HUES6 (cell line): ENCODE measurements at regions not wholly inside any gene's neighbourhood (a gene's known extent, or its start where the extent isn't known, plus 50 kb on each side); places are given as distances from the start of the nearest gene placed in this dataset.

ENCODE experiments used
- H3K27ac ChIP-seq: 2 replicates; pipeline ENCODE4 v1.7.0; 2013; ENCODE audit warnings: low read depth, mild to moderate bottlenecking, low read length, inconsistent platforms
- H3K27me3 ChIP-seq: 2 replicates; pipeline ENCODE4 v1.6.1; 2013; ENCODE audit warnings: low read length; ENCODE audit not compliant: control insufficient read depth, insufficient read depth
- H3K36me3 ChIP-seq: 2 replicates; pipeline ENCODE4 v1.6.1; 2013; ENCODE audit warnings: low read length; ENCODE audit not compliant: control insufficient read depth, insufficient read depth
- H3K4me1 ChIP-seq: 2 replicates; pipeline ENCODE4 v1.6.1; 2013; ENCODE audit warnings: low read length; ENCODE audit not compliant: control insufficient read depth, insufficient read depth
- H3K4me3 ChIP-seq: 2 replicates; pipeline ENCODE4 v1.5.1; 2013; ENCODE audit warnings: low read depth, low read length
- H3K9ac ChIP-seq: one replicate; pipeline ENCODE4 v1.6.1; 2013; ENCODE audit warnings: mild to moderate bottlenecking, low read length
- H3K9me3 ChIP-seq: 2 replicates; pipeline ENCODE4 v1.6.1; 2013; ENCODE audit warnings: low read depth, low read length; ENCODE audit not compliant: control insufficient read depth, insufficient read depth

DNA sequence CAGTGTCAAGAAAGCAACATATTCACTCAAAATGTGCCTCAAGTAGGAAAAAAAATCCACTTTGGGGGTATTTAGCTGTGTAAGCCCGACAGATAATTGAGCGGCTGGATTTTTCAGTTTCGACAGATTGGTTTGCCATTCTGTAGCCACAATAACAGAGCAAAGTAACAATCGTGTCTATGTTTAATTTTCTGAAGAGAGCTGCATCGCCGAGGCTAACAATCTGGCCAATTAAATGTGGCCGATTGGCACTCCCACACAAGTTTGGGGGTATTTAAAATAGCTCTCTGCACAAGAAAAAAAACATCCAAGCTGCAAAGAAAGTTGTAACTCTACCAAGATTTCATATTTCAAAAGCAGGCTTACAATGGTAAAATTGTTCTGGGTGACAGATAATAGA is 99.7 kb upstream of the CDH13 start:
- no peaks in the 10 kb centered on the region; the same call in 1 of the 2 replicates for H3K27me3 ChIP-seq
- no peak overlapping the region for H3K4me3 ChIP-seq
- no peaks in the 10 kb centered on the region; the same call in 1 of the 2 replicates for H3K4me1 ChIP-seq
- H3K9me3 ChIP-seq = peaks cover 10% of the 10 kb centered on the region
- H3K9ac ChIP-seq = no peak overlapping the region
- H3K27ac ChIP-seq = no peak overlapping the region
- H3K36me3 ChIP-seq = no peaks in the 10 kb centered on the region

DNA sequence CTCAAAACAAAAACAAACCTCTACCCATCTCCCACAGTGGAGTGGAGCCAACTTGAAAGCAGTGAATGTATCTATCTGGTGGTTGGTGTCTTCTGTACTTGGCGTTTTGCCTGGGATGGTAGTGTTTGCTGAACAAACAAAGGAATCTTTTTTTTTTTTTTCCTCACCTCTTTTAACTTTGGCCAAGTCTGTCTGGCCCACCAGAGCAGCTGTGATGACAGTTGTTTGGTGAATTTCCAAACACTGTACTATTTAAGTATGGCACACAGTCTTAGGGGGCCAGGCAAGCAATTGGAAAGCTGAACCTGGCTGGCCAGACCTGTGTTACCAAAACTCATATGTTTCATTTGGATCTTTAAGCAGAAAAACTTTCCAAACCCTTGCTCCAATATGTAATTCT is 101.8 kb upstream of the CDH13 start:
- peaks cover 10% of the 10 kb centered on the region for H3K9me3 ChIP-seq

DNA sequence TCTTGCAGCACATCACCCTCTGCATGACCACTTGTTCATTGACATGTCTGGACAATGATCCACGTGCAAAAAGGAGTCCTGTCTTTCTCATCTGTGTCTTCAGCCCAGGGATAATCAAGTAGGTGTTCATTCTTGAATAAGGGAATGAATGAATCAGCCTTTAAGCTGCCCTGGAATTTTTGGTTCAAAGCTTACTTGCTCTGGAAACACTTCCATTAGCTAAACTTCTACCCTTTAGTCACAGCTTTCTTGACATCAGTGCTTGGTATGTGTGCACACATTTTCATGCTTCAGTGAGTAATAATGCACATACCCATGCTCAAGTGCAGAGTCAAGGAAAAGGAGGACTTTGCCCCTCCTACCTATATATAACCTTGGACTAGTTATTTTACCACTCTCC is 103.0 kb upstream of the CDH13 start:
- Histone ChIP-seq H3K4me1 (no peaks in the 10 kb centered on the region; the same call in 1 of the 2 replicates), H3K36me3 (no peaks in the 10 kb centered on the region), H3K9me3 (peaks cover 10% of the 10 kb centered on the region), H3K4me3 (no peak overlapping the region), H3K9ac (no peak overlapping the region), H3K27ac (no peak overlapping the region), H3K27me3 (no peaks in the 10 kb centered on the region; the same call in 1 of the 2 replicates)

More for the DNA sequence above, 101.8 kb upstream of the CDH13 start:
- H3K9ac ChIP-seq = no peak overlapping the region
- H3K4me3 ChIP-seq = no peak overlapping the region
- no peaks in the 10 kb centered on the region for H3K36me3 ChIP-seq
- no peaks in the 10 kb centered on the region; the same call in 1 of the 2 replicates for H3K27me3 ChIP-seq
- H3K4me1 ChIP-seq = no peaks in the 10 kb centered on the region; the same call in 1 of the 2 replicates
- H3K27ac ChIP-seq = no peak overlapping the region

DNA sequence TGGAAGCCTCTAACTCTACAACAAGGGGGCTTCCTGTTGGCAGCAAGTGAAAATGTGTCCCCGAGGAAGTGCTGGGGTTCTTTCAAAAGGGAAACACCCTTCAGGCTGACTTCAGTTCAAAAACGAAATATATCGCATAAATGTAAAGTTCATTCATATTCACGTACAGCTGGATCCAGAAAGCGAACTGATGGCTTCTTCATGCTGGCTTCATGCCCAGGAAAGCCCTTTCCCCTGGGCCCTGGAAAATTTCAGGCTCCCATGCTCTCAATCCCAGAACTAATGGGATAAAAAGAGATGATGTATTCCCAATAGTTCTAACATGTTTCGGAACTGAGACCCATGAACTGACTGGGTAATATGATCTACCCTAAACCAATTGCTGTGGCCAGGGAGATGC is 104.7 kb upstream of the CDH13 start:
- Histone ChIP-seq H3K27ac (no peak overlapping the region), H3K36me3 (no peaks in the 10 kb centered on the region), H3K4me3 (no peak overlapping the region), H3K9ac (no peak overlapping the region), H3K9me3 (peaks cover 10% of the 10 kb centered on the region; the same call in 1 of the 2 replicates), H3K4me1 (no peaks in the 10 kb centered on the region; the same call in 1 of the 2 replicates), H3K27me3 (no peaks in the 10 kb centered on the region; the same call in 1 of the 2 replicates)

DNA sequence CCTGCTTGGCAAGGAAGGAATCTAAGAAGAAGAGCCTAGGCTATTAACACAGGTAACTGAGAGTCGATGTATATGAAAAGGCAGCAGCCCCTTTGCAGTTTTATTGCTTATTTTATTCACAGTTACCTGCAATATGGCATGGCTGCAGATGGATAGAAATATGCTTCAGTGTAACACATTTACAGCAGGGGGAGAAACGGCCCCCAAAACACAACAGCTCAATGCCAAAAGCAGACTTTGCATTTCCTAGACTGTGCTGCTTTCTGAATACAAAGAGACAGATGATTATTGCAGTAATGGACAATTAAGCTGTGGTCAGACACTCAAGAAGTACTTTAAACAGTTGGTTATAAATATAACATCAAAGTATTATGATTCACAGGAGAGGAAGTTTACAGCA is 108.0 kb upstream of the CDH13 start:
- H3K27me3 ChIP-seq = no peaks in the 10 kb centered on the region; the same call in 1 of the 2 replicates

DNA sequence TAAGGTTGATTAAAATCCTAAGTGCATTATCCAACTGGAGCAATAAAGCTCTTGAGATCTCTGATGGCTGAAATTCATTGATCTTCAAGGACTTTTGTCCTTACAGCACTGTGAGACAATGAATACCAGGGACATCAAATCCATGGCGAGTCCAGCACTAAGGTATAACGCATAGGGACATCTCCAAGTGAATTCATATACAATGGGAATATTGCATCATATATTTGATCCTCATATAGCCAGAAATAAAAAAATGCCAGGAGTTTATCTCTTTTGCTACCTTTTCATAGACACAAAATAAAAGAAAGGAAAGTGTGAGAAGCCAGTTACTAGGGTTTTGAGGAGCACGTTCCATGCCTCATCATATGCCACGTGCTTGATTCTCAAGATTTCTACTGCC is 112.5 kb upstream of the CDH13 start:
- Histone ChIP-seq H3K27me3 (no peaks in the 10 kb centered on the region), H3K9ac (no peak overlapping the region), H3K27ac (no peak overlapping the region), H3K9me3 (no peaks in the 10 kb centered on the region), H3K36me3 (no peaks in the 10 kb centered on the region), H3K4me1 (no peaks in the 10 kb centered on the region), H3K4me3 (no peak overlapping the region)

More for the DNA sequence above, 108.0 kb upstream of the CDH13 start:
- H3K9me3 ChIP-seq = peaks cover 10% of the 10 kb centered on the region; the same call in 1 of the 2 replicates
- H3K4me3 ChIP-seq = no peak overlapping the region
- H3K27ac ChIP-seq = no peak overlapping the region
- H3K4me1 ChIP-seq = no peaks in the 10 kb centered on the region; the same call in 1 of the 2 replicates
- no peaks in the 10 kb centered on the region for H3K36me3 ChIP-seq
- no peak overlapping the region for H3K9ac ChIP-seq

DNA sequence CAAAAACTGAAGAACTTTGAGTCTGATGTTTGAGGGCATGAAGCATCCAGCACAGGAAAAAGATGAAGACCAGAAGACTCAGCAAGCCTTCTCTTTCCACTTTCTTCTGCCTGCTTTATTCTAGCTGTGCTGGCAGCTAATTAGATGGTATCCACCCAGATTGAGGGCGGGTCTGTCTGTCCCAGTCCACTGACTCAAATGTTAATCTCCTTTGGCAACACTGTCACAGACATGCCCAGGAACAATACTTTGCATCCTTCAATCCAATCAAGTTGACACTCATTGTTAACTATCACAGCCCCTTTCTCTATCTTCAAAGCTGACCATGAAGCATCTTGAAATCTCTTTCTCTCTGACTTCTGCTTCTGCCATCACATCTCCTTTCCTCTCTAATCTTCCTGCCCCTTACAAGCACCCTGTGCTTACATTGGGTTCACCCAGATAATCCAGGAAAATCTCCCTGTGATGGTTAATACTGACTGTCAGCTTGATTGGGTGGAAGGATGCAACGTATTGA is 115.9 kb upstream of the CDH13 start:
- Histone ChIP-seq H3K27ac (no peak overlapping the region), H3K9ac (no peak overlapping the region), H3K9me3 (peaks cover 10% of the 10 kb centered on the region), H3K4me3 (no peak overlapping the region), H3K4me1 (no peaks in the 10 kb centered on the region), H3K36me3 (no peaks in the 10 kb centered on the region), H3K27me3 (no peaks in the 10 kb centered on the region)

DNA sequence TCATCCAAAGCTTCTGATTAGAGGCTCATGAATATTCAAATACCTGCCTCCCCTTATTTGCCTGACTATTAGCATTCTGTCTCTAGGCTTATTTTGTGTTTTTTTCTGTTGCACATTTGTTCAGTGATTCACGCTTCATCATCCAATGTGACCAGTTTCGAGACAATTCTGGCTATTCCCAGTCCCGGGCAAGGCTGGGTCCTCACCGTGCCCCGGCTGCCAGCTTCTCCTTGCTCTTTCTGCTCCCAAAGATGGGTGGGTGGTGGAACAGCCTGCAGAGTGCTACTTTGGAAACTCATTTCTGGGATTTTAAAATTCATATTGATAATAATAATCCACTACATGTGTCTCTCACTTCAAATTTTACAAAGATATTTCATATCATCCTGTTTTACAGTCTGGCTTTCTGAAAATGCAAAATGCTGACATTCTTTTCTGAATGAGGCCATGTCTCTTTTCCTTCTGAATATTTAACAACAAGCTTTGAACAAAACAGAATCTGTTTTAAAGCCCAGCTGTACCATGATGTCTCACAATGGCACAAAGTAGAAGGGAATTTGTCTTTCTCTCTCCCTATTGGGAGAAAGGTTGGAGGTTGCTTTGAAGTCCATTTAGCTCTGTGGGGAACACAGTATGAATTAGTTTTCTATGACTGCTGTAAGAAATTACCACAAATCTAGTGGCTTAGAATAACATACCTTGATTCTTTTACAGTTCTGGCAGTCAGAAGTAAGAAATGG is 116.9 kb upstream of the CDH13 start:
- Histone ChIP-seq H3K27ac (no peak overlapping the region), H3K9me3 (peaks cover 10% of the 10 kb centered on the region), H3K9ac (no peak overlapping the region)

DNA sequence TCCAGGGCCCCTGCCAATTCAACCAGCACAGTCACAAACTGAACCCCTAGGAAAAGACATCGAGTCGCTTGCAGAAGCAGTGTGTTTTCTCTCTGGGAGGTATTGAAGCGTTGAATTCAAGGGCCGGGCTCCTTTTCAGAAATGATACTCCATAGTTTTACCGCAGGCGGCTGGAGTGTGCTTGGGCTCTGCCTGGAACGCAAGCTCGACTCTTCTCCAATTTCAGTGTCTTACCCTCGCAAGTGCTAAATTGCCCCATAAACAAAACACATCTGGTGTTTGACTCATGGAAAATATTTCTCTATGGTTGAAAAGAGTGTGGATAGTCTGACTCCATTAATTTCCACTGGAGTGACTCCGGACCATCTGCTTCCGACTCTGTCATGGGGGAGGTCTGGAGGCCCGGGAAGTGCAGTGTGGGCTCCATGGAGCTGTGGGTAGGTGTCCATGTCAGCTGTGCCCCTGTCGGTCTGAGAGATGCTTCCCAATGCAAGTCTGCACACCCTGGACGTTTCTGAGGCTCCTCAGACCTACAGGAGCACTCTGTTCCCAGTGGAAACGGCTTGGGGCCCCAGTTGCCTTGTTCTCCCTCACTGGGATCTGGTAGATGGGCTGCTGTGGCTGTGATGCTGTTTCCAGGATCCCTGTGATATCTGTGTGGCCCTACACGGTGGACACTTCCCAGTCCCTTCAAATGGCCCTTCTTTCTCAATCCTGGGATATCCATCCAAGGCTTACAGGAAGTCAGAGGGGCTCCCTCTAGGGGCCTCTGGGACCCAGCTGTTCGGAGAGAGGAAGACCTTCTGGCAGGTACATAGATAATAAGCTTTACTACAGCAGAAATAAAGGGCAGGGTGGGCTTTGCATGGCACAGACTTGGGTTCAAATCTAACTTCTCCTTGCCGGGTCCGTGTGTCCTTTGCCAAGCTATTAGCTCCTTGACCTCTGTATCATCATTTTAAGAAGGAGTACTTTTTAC is 119.8 kb upstream of the CDH13 start:
- no peaks in the 10 kb centered on the region for H3K27me3 ChIP-seq
- H3K4me3 ChIP-seq = no peak overlapping the region
- no peak overlapping the region for H3K9ac ChIP-seq
- H3K9me3 ChIP-seq = peaks cover 10% of the 10 kb centered on the region
- no peaks in the 10 kb centered on the region for H3K36me3 ChIP-seq
- H3K4me1 ChIP-seq = no peaks in the 10 kb centered on the region
- no peak overlapping the region for H3K27ac ChIP-seq

More for the DNA sequence above, 116.9 kb upstream of the CDH13 start:
- Histone ChIP-seq H3K4me3 (no peak overlapping the region), H3K27me3 (no peaks in the 10 kb centered on the region), H3K36me3 (no peaks in the 10 kb centered on the region), H3K4me1 (no peaks in the 10 kb centered on the region)

DNA sequence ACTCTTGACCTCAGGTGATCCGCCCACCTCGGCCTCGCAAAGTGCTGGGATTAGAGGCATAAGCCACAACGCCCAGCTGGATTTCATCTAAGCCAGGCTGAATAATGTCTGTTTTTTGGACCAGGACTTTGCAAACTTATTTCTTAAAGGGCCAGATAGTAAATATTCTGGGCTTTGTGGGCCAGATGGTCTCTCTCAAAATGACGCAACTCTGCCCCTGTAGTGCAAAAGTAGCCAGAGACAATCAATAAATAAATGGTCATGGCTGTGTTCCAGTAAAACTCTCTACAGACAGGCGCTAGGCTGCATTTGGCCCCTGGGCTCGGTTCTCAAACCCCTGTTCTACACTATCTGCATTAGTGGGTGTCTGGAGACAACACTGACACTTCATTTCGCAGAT is 121.9 kb upstream of the CDH13 start:
- Histone ChIP-seq H3K27ac (no peak overlapping the region), H3K4me1 (no peaks in the 10 kb centered on the region), H3K36me3 (no peaks in the 10 kb centered on the region), H3K9ac (no peak overlapping the region), H3K9me3 (peaks cover 10% of the 10 kb centered on the region), H3K4me3 (no peak overlapping the region), H3K27me3 (no peaks in the 10 kb centered on the region)
